Adrenal gland (tissue), 5 donors: ENCODE measurements at regions not wholly inside any gene's neighbourhood (a gene's known extent, or its start where the extent isn't known, plus 50 kb on each side); places are given as distances from the start of the nearest gene placed in this dataset.

ENCODE experiments used
- CTCF ChIP-seq, 6 experiments: fragments of 450-650 bp in 4 of 6; fragments of 200-600 bp in 2 of 6; sonication (generic) in 1 of 6; IDR thresholded peaks; 1 replicate in 5 of 6; 2 replicates in 1 of 6; pipeline versions ENCODE4 v1.5.1 to v1.8.0; 2016 to 2021; ENCODE audit warnings: antibody characterized with exemption in 6 of 6, mild to moderate bottlenecking in 2 of 6, moderate library complexity in 1 of 6
- POLR2A ChIP-seq, 2 donors: fragments of 450-650 bp; IDR thresholded peaks; one replicate each; pipeline ENCODE4 v1.6.1; 2017; ENCODE audit warnings: antibody characterized with exemption in 2 of 2, mild to moderate bottlenecking in 2 of 2, moderate library complexity in 1 of 2
- donor health status: DM: no; HTN: no; CAD: no.

- TF ChIP-seq CTCF (IDR thresholded peaks at IDR 0.05) = no peak
- no peak for TF ChIP-seq POLR2A (IDR thresholded peaks at IDR 0.05)
Observed at GRCh38 chr2:34784701-34785100, 1185.6 kb upstream of the FAM98A start.
